ENCODE measurements at regions not wholly inside any gene's neighbourhood (a gene's known extent, or its start where the extent isn't known, plus 50 kb on each side); places are given as distances from the start of the nearest gene placed in this dataset.
"Not testable (repeated sequence)": the region's sequence is repeated elsewhere in the genome, so short reads cannot be mapped to it uniquely, and the experiment has no call there.

- no peak for DNase-seq
These were observed 620.8 kb upstream of the ADGRL3 start for GRCh38 chr4:60579335-60579734.

- DNase-seq, result no peak
These were observed 618.1 kb upstream of the ADGRL3 start for GRCh38 chr4:60581919-60582536.

- no peak for DNase-seq
These were observed 611.6 kb upstream of the ADGRL3 start for GRCh38 chr4:60588556-60588955.

- no peak for DNase-seq
These were observed 610.7 kb upstream of the ADGRL3 start for GRCh38 chr4:60589425-60589824.

GRCh38 chr4:60590116-60590515 is 610.0 kb upstream of the ADGRL3 start:
- no peak for DNase-seq

GRCh38 chr4:60605646-60606354 is 594.3 kb upstream of the ADGRL3 start:
- DNase-seq, result no peak

GRCh38 chr4:60611762-60612496 is 588.2 kb upstream of the ADGRL3 start:
- DNase-seq, result no peak

- DNase-seq, result no peak
These were observed 582.4 kb upstream of the ADGRL3 start for GRCh38 chr4:60617731-60618130.

- no peak for DNase-seq
These were observed 580.4 kb upstream of the ADGRL3 start for GRCh38 chr4:60619531-60620305.

- no peak for DNase-seq
These were observed 562.1 kb upstream of the ADGRL3 start for GRCh38 chr4:60637976-60638375.

GRCh38 chr4:60648774-60649173 is 551.4 kb upstream of the ADGRL3 start:
- DNase-seq, result no peak

GRCh38 chr4:60652933-60653332 is 547.2 kb upstream of the ADGRL3 start:
- DNase-seq, result no peak

GRCh38 chr4:60655356-60655755 is 544.8 kb upstream of the ADGRL3 start:
- no peak for DNase-seq

- DNase-seq, result no peak
These were observed 544.0 kb upstream of the ADGRL3 start for GRCh38 chr4:60656171-60656570.

- no peak for DNase-seq
These were observed 543.1 kb upstream of the ADGRL3 start for GRCh38 chr4:60657041-60657440.

- no peak for DNase-seq
These were observed 542.3 kb upstream of the ADGRL3 start for GRCh38 chr4:60657807-60658206.

- no peak for DNase-seq
These were observed 536.4 kb upstream of the ADGRL3 start for GRCh38 chr4:60663769-60664168.

- DNase-seq, result no peak
These were observed 517.2 kb upstream of the ADGRL3 start for GRCh38 chr4:60682901-60683300.

- DNase-seq, result no peak
These were observed 516.8 kb upstream of the ADGRL3 start for GRCh38 chr4:60683357-60683756.

- no peak for DNase-seq
These were observed 516.2 kb upstream of the ADGRL3 start for GRCh38 chr4:60683973-60684372.

GRCh38 chr4:60696062-60696461 is 504.1 kb upstream of the ADGRL3 start:
- not testable (repeated sequence) for DNase-seq

GRCh38 chr4:60709061-60709460 is 491.1 kb upstream of the ADGRL3 start:
- DNase-seq, result no peak

- no peak for DNase-seq
These were observed 481.3 kb upstream of the ADGRL3 start for GRCh38 chr4:60718874-60719273.

Data from stimulated activated CD4-positive, alpha-beta T cell treated with anti-CD3 and anti-CD28 coated beads, Interleukin-1b, Interleukin-23, amount 100 ng/mL, for 48 hours (primary cell).